ENCODE measurements at regions not wholly inside any gene's neighbourhood (a gene's known extent, or its start where the extent isn't known, plus 50 kb on each side); places are given as distances from the start of the nearest gene placed in this dataset.

- H3K4me1 Mint-ChIP-seq = no peaks in the 10 kb centered on the region
- H3K27ac Mint-ChIP-seq = no peak overlapping the region
- peaks cover 2% of the 10 kb centered on the region for H3K9me3 Mint-ChIP-seq
- no peak for DNase-seq
- TF ChIP-seq, protein P1, sequence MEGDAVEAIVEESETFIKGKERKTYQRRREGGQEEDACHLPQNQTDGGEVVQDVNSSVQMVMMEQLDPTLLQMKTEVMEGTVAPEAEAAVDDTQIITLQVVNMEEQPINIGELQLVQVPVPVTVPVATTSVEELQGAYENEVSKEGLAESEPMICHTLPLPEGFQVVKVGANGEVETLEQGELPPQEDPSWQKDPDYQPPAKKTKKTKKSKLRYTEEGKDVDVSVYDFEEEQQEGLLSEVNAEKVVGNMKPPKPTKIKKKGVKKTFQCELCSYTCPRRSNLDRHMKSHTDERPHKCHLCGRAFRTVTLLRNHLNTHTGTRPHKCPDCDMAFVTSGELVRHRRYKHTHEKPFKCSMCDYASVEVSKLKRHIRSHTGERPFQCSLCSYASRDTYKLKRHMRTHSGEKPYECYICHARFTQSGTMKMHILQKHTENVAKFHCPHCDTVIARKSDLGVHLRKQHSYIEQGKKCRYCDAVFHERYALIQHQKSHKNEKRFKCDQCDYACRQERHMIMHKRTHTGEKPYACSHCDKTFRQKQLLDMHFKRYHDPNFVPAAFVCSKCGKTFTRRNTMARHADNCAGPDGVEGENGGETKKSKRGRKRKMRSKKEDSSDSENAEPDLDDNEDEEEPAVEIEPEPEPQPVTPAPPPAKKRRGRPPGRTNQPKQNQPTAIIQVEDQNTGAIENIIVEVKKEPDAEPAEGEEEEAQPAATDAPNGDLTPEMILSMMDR (IDR thresholded peaks at IDR 0.05) = no peak
- ATAC-seq (ENCODE audit: low read depth) = no peak
- POLR2A ChIA-PET = no interaction called here
- H3K4me3 Mint-ChIP-seq = no peak overlapping the region
- no peaks in the 10 kb centered on the region for H3K27me3 Mint-ChIP-seq
- intact Hi-C loops (cut with micrococcal nuclease) = no loop called here
- no peaks in the 10 kb centered on the region for H3K36me3 Mint-ChIP-seq (ENCODE audit: low read depth)
- CTCF ChIA-PET = no interaction called here
Measured at GRCh38 chr18:30302181-30302580, 740.4 kb downstream of the DSC3 start.

- intact Hi-C loops (cut with micrococcal nuclease) = no loop called here
- Mint-ChIP-seq H3K27me3 (no peaks in the 10 kb centered on the region), H3K36me3 (ENCODE audit: low read depth) (no peaks in the 10 kb centered on the region), H3K4me3 (no peak overlapping the region), H3K27ac (no peak overlapping the region), H3K4me1 (no peaks in the 10 kb centered on the region), H3K9me3 (peaks cover 2% of the 10 kb centered on the region)
- POLR2A ChIA-PET = no interaction called here
- TF ChIP-seq, protein P1 (IDR thresholded peaks at IDR 0.05) = no peak
- ATAC-seq (ENCODE audit: low read depth) (no peak), DNase-seq (no peak)
- CTCF ChIA-PET = no interaction called here
Measured at GRCh38 chr18:30298769-30299168, 743.8 kb downstream of the DSC3 start.

GRCh38 chr18:30288662-30289414 is 753.7 kb downstream of the DSC3 start:
- H3K27me3 Mint-ChIP-seq = no peaks in the 10 kb centered on the region
- no peak overlapping the region for H3K4me3 Mint-ChIP-seq

DNA sequence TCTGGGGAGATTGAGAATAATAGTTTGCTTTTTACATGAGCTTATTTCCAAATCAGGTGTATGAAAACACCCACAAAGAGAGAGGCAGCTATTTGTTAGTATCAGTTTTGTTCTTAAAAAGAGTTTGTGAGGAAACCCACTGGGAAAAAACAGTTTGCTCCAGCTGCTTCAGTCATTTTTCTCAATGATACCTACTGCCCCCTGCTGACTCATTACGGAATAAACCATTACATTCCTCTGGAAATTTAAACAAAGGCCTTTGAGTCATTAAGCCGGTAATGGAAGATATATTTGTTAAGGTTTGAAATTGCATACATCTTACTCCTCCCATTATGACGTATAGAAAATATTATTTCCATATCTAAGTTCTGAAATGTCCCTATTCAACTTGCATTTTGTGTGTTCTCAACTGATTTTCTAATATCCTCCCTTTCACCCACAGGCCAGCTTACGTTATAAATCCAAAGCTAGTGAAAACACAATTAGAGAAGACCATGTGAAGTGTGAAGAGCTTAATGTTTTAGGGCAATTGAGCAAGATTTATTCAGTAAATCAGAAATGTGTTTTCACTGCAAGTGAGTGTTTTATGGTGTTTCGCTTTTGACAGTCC is 761.6 kb downstream of the DSC3 start:
- no peaks in the 10 kb centered on the region for H3K9me3 Mint-ChIP-seq
- no peaks in the 10 kb centered on the region for H3K36me3 Mint-ChIP-seq (ENCODE audit: low read depth)
- no peaks in the 10 kb centered on the region for H3K4me1 Mint-ChIP-seq
- ChIA-PET POLR2A (no interaction called here), CTCF (no interaction called here)
- H3K27ac Mint-ChIP-seq = no peak overlapping the region
- no peaks in the 10 kb centered on the region for H3K27me3 Mint-ChIP-seq
- intact Hi-C loops (cut with micrococcal nuclease) = no loop called here
- no peak for DNase-seq
- H3K4me3 Mint-ChIP-seq = no peak overlapping the region
- no peak for ATAC-seq (ENCODE audit: low read depth)
- TF ChIP-seq, protein P1 (IDR thresholded peaks at IDR 0.05) = no peak

More at GRCh38 chr18:30288662-30289414, 753.7 kb downstream of the DSC3 start:
- ATAC-seq (ENCODE audit: low read depth) = no peak
- TF ChIP-seq, protein P1 (IDR thresholded peaks at IDR 0.05) = no peak
- ChIA-PET POLR2A (no interaction called here), CTCF (no interaction called here)
- intact Hi-C loops (cut with micrococcal nuclease) = no loop called here
- Mint-ChIP-seq H3K36me3 (ENCODE audit: low read depth) (no peaks in the 10 kb centered on the region), H3K9me3 (no peaks in the 10 kb centered on the region), H3K4me1 (no peaks in the 10 kb centered on the region), H3K27ac (no peak overlapping the region)
- no peak for DNase-seq

DNA sequence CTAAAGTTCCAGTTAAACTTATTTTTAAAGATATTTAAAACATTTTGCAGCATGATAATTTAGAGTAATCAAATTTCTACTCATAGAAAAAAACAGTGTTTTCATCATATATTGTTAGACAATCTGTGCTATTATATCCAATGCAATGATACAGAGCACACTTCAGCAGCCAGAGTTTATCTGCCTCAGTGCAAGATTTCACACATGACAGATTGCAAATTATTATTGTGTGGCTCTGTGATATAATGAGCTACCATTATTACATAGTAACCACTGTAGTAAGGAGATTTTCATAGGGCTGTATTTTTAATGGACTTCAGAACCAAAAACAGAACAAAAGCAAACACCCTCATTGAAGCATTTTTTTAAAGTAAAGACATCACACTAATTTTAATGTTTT is 762.4 kb downstream of the DSC3 start:
- TF ChIP-seq, protein P1 (IDR thresholded peaks at IDR 0.05) = no peak
- CTCF ChIA-PET = no interaction called here
- POLR2A ChIA-PET = no interaction called here
- intact Hi-C loops (cut with micrococcal nuclease) = no loop called here
- H3K9me3 Mint-ChIP-seq = no peaks in the 10 kb centered on the region
- H3K4me1 Mint-ChIP-seq = no peaks in the 10 kb centered on the region
- no peaks in the 10 kb centered on the region for H3K36me3 Mint-ChIP-seq (ENCODE audit: low read depth)
- H3K27ac Mint-ChIP-seq = no peak overlapping the region
- DNase-seq = no peak
- ATAC-seq (ENCODE audit: low read depth) = no peak
- H3K4me3 Mint-ChIP-seq = no peak overlapping the region
- H3K27me3 Mint-ChIP-seq = no peaks in the 10 kb centered on the region
